Esophagus squamous epithelium (tissue), 4 donors: ENCODE measurements at regions not wholly inside any gene's neighbourhood (a gene's known extent, or its start where the extent isn't known, plus 50 kb on each side); places are given as distances from the start of the nearest gene placed in this dataset.
"Not testable (repeated sequence)": the region's sequence is repeated elsewhere in the genome, so short reads cannot be mapped to it uniquely, and the experiment has no call there.

Experiments used
- POLR2A ChIP-seq, 4 donors: fragments of 450-650 bp; IDR thresholded peaks; one replicate each; pipeline ENCODE4 v1.6.1; 2017; ENCODE audit warnings: antibody characterized with exemption in 4 of 4, mild to moderate bottlenecking in 4 of 4, moderate library complexity in 3 of 4
- TF ChIP-seq, protein P1 (sequence below), 6 experiments: fragments of 450-650 bp in 4 of 6; fragments of 200-600 bp in 2 of 6; sonication (generic) in 2 of 6; IDR thresholded peaks; one replicate each; pipeline ENCODE4 v1.5.1; 2016 to 2019; ENCODE audit warnings: antibody characterized with exemption in 6 of 6, mild to moderate bottlenecking in 4 of 6, moderate library complexity in 4 of 6

DNA sequence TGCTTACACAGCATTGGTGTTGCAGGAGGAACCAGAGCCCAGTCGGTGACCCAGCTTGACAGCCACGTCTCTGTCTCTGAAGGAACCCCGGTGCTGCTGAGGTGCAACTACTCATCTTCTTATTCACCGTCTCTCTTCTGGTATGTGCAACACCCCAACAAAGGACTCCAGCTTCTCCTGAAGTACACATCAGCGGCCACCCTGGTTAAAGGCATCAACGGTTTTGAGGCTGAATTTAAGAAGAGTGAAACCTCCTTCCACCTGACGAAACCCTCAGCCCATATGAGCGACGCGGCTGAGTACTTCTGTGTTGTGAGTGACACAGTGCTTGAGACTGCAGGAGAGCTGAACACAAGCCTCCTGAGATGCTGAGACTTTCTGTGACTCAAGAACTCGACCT, 173.3 kb upstream of the OR4E1 start:
- TF ChIP-seq, protein P1, sequence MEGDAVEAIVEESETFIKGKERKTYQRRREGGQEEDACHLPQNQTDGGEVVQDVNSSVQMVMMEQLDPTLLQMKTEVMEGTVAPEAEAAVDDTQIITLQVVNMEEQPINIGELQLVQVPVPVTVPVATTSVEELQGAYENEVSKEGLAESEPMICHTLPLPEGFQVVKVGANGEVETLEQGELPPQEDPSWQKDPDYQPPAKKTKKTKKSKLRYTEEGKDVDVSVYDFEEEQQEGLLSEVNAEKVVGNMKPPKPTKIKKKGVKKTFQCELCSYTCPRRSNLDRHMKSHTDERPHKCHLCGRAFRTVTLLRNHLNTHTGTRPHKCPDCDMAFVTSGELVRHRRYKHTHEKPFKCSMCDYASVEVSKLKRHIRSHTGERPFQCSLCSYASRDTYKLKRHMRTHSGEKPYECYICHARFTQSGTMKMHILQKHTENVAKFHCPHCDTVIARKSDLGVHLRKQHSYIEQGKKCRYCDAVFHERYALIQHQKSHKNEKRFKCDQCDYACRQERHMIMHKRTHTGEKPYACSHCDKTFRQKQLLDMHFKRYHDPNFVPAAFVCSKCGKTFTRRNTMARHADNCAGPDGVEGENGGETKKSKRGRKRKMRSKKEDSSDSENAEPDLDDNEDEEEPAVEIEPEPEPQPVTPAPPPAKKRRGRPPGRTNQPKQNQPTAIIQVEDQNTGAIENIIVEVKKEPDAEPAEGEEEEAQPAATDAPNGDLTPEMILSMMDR (IDR thresholded peaks at IDR 0.05): not testable (repeated sequence)
- not testable (repeated sequence) for TF ChIP-seq POLR2A (IDR thresholded peaks at IDR 0.05)
